Limb (tissue), 2 donors: ENCODE measurements at regions not wholly inside any gene's neighbourhood (a gene's known extent, or its start where the extent isn't known, plus 50 kb on each side); places are given as distances from the start of the nearest gene placed in this dataset.

Experiments
- DNase-seq, 2 donors: peaks; one replicate each; pipeline ENCODE4 v3.0.0-alpha.2; 2016; ENCODE audit errors: extremely low spot score in 2 of 2

- DNase-seq = no peak
Measured at GRCh38 chr15:39299486-39300267, 281.2 kb upstream of the THBS1 start.

GRCh38 chr15:39300451-39301153 lies 280.3 kb upstream of the THBS1 start:
- no peak for DNase-seq

GRCh38 chr15:39301589-39301999 lies 279.3 kb upstream of the THBS1 start:
- DNase-seq = no peak

GRCh38 chr15:39302936-39303335 lies 277.9 kb upstream of the THBS1 start:
- no peak for DNase-seq

DNA sequence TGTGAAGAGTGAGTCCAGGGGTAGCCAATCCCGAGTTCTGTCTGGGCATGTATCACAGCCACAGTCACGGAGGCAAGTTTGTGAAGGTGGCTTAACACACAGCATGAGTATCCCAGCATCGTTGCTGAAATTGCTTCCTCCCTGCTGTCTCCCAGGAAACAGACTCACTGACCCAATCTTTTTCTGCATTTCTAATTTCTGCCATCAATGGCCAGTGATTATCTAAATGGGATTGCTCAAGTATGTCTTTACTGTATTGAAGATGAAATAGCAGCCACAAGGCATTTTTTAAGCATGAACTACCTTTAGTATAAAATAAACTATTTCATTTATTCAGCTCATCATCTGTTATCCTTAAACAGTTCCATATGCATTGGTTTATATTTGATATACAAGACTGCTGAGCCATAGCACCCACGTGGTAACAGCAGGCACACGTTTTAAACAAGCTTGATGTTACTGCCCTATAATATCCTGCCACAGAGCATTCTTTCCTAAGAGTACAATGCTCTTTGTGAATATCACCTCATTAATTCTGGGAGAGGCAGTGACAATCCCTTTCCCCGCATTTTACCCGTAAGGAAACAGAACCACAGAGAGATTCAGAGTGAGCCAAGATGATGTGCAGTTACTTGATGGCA lies 276.6 kb upstream of the THBS1 start:
- no peak for DNase-seq

GRCh38 chr15:39304931-39305728 lies 275.7 kb upstream of the THBS1 start:
- DNase-seq = no peak

DNA sequence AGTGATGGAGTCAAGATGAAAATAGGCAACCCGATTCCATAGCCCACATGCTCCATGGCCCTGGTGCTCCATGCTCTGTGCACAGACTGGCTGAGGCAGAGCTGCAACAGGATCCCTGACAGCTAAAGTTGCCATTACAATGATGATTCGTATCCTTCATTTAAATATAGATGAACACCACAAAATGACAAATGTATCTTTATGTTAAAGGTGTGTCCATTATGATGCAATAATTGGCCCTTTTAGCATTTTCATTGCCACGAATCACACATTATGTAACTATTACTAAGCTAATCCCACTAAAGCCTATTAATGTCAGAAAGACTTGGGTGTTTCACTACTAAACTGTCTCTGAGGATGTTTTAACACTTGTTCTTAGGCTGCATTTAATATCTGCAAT lies 270.2 kb upstream of the THBS1 start:
- DNase-seq = no peak

DNA sequence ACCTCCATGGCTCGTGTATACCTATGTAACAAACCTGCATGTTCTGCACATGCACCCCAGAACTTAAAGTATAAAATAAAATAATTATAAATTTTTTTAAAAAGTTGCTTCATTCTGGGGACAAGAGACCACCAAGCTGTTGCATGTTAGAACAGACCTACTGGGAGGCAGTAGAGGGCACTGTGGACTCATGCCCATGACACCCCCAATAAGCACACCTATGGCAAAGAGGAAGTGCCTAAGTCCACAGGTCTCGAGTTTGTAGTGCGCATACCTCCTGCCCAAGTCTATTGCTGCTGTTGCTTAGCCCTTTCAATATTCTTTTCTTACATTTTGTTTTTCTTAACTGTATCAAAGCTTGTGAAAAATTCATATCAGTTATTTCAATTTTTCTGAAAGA lies 267.9 kb upstream of the THBS1 start:
- no peak for DNase-seq

GRCh38 chr15:39313467-39313866 lies 267.4 kb upstream of the THBS1 start:
- DNase-seq = no peak

DNA sequence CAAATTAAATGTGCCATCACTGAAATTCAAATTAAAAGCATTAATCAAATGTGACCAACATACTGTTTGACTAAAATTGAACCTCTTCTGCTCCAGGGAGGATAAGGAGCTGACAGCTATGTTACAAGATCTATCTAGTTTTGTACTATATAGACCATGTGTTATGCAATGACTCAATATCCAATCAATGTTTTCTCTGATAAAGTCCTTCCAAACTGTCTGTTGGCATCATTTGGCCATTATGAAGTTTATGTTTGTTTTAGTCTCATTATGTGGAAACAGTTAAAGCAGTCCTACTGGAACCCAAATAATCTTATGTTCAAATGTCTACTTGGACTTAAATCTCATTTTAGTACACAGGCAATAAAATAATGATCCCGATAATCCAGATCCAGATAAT lies 267.0 kb upstream of the THBS1 start:
- no peak for DNase-seq

- DNase-seq = no peak
Measured at GRCh38 chr15:39315206-39315850, 265.6 kb upstream of the THBS1 start.

DNA sequence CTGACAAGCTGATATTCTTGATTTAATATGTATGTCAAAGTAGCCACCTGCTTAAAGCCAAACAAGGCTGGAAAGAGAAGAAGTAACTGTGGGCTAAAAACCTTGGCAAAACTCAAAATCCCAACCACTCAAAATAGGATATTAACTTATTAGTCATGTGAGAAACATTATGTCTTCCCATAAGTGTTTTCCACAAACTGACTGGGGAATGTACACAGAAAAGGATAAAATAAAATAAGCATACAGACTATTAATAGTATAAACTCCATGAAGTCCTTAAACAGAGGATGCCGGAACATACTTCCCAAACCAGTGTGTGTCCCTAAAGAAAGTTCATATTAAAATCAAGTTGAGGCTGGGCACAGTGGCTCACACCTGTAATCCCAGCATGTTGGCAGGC lies 263.7 kb upstream of the THBS1 start:
- DNase-seq = no peak

DNA sequence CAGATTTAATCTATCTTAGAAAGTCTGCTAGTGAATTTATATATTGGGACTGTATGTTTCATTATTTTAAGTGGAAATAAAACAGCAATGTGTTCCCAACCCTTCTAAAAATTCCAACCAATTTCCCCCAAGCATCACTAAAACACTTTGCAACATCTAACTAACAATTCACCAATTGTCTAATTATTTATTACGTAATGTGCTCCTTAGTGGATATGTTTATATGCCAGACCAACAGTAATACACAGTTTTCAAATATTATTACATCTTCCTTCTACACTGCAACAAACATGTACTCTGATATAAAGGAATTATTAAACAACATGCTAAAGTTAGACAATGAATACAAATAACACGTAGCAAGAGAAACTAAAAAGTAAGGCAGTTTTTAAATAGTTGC lies 262.6 kb upstream of the THBS1 start:
- no peak for DNase-seq

DNA sequence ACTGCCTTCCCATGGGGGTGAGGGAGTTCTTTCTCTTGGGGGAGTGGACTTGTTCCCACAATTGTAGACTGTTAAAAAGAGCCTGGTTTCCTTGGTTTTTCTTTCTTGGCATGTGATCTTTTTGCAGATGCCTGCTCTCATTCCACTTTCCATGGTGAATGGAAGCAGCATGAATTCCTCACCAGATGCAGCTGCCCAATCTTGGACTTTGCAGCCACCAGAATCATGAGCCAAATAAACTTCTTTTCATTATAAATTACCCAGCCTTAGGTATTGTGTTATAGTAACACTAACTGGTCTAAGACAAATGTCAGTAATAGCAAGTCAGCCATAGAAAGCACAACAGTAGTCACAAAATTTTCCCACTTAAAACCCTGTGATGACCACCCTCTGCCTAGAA lies 260.5 kb upstream of the THBS1 start:
- DNase-seq = no peak

GRCh38 chr15:39320886-39321285 lies 260.0 kb upstream of the THBS1 start:
- no peak for DNase-seq

GRCh38 chr15:39321977-39322376 lies 258.9 kb upstream of the THBS1 start:
- no peak for DNase-seq

GRCh38 chr15:39323157-39323556 lies 257.7 kb upstream of the THBS1 start:
- DNase-seq = no peak

DNA sequence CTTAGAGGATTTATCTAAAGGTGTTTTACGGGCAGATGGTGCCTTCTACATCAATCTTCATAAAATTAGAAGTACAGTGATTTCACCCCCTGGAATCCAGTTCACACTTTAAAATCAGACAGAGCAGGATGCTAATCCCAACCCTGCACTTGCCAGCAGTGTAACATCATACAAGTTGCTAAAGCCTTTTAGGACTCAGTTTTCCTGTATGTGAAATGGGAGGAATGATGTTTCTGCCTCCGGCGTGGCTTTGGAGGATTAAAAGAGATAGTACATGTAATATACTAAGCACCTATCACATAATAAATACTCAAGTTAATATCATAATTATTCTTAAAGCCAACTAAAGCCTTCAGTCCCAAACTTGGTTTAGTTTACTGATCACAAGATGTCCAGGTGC lies 257.2 kb upstream of the THBS1 start:
- DNase-seq = no peak

- no peak for DNase-seq
Measured at GRCh38 chr15:39326306-39326975, 254.4 kb upstream of the THBS1 start.

DNA sequence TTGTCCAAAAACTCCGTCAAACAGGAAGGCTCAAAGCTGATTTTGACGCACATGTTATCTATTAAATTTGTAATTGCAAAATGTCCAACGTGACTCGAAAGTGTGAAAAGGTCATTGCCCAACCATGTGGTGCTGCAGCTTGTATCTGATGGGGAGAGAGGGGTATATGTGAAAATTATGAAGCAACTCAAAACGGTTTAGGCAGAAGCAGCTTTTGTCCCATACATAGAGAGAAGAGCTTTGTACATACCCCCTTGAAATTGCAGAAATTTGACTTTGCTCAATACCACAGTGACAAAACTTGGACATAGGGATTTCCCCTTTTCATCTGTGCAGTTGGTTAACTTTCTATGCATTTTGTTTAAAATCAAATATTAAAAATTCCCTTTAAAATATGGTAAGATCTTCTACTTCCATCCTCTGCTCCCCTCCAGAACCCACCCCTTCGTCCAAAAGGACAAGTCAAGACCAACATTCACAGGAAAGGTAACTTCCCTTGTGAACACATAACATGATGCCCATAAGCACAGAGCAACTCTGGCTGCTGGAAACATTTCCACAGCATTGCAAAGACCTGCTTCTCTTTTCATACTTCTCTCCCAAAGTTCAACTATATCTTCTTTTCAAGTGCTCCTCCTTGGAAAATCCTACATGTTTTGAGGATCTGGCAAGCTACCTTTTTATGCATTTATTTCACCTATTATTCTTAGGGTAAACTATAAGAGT lies 253.7 kb upstream of the THBS1 start:
- DNase-seq = no peak
